ENCODE measurements at regions not wholly inside any gene's neighbourhood (a gene's known extent, or its start where the extent isn't known, plus 50 kb on each side); places are given as distances from the start of the nearest gene placed in this dataset.

GRCh38 chr2:150571121-150571520, 83.7 kb upstream of the RND3 start:
- peak; percentile 46 for DNase-seq

GRCh38 chr2:150570712-150571111, 83.2 kb upstream of the RND3 start:
- DNase-seq = peak; percentile 94

- no peak for DNase-seq
Measured at GRCh38 chr2:150569761-150570160, 82.3 kb upstream of the RND3 start.

GRCh38 chr2:150567771-150568301, 80.4 kb upstream of the RND3 start:
- DNase-seq = peak; percentile 86

DNA sequence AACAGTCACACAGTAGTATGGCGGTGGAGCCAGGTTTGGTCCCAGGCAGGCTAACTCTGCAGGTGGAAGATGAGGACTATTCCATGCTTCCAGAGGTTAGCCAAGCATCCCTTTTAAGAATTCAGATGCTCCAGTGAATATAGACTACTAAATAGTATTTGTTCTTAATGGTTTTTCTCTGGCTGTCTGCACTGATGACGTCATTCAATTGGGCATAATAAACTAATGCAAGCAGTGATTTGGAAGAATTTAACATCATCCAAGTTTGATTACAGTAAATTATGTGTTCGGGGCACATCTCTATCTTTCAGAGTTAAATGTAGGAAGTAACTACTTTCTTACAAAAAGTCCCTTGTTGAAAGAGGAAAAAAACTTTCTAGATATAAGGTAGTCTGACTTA, 78.8 kb upstream of the RND3 start:
- no peak for DNase-seq

GRCh38 chr2:150561076-150561475, 73.6 kb upstream of the RND3 start:
- DNase-seq = no peak

DNA sequence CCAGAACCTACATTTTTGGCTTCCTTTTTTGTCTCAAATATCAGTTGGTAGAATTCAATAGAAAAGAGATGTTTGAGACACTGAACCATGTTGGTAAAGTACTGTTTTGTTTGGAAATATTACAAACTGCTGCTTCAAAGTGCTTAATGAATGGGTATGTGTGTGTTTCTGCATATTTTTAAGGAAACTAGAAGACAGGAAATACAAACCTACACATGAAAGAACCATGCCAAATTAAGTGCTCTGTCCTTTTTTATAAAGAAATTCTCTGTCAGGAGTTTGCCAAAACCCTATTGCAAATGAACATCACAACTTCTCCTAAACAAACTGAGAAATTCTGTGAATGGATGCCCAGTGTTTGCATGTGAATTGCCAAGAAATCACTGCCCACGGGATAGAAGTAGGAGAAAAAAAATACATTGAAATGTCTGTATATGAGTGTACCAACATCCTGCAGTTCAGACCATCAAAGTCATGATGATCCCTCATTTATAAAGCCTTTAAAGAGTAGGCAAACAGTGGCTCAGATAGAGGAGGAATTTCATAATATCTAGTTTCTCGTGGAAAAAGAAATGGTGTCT, 69.6 kb upstream of the RND3 start:
- DNase-seq = peak; percentile 4

DNA sequence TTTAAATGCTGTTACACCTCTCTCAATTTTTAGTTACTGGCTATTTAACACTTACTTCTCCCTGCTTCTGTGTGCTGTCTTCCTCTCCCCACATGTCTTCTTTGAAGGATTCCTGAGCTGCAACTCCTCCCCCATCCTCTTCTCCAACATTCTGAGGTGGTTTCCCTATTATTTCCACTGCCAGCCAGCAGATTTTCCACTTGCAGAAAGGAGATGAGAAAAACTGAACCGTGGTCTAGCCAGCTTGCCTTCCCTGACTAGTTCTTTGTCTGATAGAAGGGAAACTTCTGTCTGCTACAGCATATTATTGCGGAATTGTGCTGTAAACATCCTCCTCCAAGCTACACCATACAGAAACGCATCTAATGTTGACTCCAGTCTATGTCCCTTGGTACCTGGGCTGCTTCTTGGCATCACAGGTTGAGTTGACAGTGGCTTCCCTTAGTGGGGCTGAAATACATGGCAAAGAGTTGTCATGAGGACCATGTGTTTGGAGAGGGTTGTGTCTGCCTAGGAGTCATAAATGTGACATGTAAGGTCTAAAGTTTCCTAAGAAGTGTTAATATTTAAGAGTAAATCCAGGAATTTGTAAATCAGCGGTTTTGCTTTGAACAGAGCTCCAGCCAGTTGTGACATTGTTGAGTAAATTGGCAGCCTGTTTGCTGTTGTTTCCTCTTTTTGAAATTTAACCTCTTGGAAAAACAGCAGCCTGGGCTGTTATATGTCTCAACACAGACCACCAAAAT, 68.3 kb upstream of the RND3 start:
- DNase-seq = peak; percentile 6

- DNase-seq = no peak
Measured at GRCh38 chr2:150554046-150554445, 66.6 kb upstream of the RND3 start.

GRCh38 chr2:150552041-150552820, 64.8 kb upstream of the RND3 start:
- DNase-seq = no peak

DNA sequence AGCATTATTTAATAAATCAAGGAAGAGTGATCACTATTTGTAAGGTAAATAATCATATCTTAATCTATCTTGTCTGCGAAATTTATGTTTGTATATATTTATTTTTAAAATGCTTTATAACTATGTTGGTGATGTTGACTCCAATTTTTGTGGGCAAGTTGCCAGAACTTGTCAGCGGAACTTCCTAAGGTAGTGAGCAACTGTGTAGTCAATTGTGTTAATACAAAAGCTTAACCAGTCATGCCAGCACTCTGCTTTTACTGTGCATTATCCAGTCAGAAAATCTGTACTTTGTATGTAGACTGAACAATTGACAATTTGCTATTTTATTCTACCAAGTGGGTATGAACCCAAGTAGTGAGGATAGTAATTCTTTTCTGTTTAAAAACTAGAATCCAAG, 61.9 kb upstream of the RND3 start:
- DNase-seq = no peak

DNA sequence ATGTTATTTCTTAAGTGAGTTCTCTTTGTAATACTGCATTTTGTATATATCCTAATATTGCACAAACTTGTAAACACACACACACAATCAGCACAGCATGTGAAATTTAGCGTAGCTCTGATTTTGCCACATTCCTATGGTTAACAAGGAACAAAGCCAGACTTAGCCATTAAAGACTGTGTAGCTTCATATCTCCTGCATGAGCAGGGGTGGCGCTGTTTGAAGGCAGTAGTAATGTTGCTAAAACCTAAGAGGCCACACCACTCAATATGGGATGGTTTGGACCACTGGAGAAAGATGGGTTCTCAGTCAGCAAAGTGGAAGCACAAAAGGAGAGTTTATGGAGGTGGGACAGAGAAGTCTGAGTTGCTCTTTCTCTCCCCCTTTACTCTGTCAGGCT, 61.1 kb upstream of the RND3 start:
- peak; percentile 13 for DNase-seq

DNA sequence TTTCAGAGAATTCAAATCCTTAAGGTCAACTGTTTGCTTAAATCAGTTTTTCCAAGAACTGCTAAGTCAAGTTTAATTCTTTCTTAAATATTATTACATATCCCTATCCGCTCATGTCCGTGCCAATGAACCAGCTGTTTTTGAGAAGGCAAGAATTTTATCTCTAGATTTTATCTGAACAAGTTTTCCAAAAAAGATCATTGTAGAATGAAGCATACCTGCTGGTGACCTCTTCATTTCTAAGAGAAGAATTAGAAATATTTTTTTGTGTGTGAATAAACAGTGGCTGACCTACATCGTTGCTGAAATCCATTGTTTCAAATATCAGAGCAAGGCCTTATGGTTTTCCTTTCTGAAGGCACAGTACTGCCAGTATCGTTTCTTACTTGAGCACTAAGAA, 58.4 kb upstream of the RND3 start:
- DNase-seq = no peak

- DNase-seq = no peak
Measured at GRCh38 chr2:150544731-150545130, 57.3 kb upstream of the RND3 start.

- DNase-seq = no peak
Measured at GRCh38 chr2:150542692-150543091, 55.2 kb upstream of the RND3 start.

DNA sequence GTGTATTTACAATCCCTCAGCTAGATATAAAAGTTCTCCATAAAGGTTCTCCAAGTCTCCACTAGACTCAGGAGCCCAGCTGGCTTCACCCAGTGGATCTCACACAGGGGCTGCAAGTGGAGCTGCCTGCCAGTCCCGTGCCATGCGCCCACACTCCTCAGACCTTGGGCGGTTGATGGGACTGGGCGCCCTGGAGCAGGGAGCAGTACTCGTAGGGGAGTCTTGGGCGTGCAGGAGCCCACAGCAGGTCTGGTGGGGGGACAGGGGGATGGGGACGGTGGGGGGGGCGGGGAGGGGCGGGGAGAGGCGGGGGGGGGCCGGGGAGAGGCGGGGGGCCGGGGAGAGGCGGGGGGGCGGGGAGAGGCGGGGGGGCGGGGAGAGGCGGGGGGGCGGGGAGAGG, 54.7 kb upstream of the RND3 start:
- DNase-seq = no peak

DNA sequence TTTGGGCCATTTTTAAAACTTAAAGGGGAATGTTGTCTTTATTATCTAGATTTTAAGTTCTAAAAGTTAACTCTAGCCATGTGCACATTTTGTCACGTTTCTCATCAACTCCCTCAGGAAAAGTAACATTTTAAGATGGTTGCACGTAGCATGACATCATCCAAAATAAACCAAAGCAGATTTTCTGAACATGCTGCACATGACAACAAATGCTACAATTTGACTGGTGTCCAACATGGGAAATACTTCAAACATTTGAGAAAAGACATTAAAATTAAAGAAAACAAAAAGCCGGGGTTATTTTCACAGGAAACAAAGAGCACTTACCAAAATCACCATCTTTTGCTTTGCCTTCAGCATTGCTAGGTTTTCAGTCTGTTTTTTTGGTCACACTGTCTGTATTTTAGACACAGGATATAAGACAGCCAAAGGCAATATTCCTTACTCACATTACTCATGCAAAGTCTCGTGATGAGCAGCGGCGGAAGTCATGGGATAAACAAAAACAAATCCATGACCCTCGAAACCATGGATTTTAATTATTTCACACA, 51.3 kb upstream of the RND3 start:
- peak; percentile 50 for DNase-seq
